ENCODE measurements at regions not wholly inside any gene's neighbourhood (a gene's known extent, or its start where the extent isn't known, plus 50 kb on each side); places are given as distances from the start of the nearest gene placed in this dataset.
A peak's percentile ranks its signal among the peaks of the same experiment; 100 is the strongest.

DNA sequence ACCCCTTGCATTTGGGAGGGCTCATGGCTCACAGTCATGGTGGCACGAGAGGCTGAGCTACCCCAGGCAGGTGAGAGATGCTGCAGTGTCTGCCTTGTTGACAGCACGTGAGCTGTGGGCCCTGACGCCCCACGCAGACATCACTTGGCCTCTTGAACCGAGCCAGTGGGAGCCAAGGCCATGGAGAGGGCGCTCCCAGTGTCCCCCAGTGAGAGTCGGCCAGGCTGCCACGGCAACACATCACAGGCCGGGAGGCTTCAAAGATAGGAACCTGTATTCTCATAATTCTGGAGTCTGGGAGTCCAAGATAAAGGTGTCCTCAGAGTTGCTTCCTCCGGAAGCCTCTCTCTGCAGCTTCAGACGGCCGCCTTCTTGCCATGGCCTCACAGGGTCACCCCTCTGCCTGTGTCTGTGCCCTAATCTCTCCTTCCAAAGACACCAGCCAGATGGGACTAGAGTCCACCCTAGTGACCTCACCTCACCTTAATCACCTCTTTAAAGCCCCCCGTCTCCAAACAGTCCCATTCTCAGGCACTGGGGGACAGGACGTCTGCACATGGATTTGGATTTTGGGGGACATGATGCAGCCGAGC, 119.6 kb downstream of the KLF6 start:
- no peak overlapping the region for H4K5ac ChIP-seq (ENCODE audit: low read length)
- no peak overlapping the region for H3K23ac ChIP-seq (ENCODE audit: low read length)
- no peak overlapping the region for H2AK5ac ChIP-seq (ENCODE audit: low read length)
- H3K27me3 ChIP-seq (ENCODE audit: insufficient read depth, low read length, poor library complexity) = no peaks in the 10 kb centered on the region
- no peaks in the 10 kb centered on the region for H3K79me1 ChIP-seq (ENCODE audit: low read length)
- H3K4ac ChIP-seq (ENCODE audit: low read depth, low read length) = no peak overlapping the region
- WGBS (ENCODE audit: extremely low coverage, insufficient coverage, low lambda C conversion rate) = no CpG with 5 or more reads among the region's 15 CpGs
- no peak overlapping the region for H3K18ac ChIP-seq (ENCODE audit: low read length)
- H3K56ac ChIP-seq (ENCODE audit: low read length) = no peak overlapping the region
- H3K27ac ChIP-seq (ENCODE audit: low read depth, low read length) = no peak overlapping the region
- no peak overlapping the region for H3K9ac ChIP-seq (ENCODE audit: low read length)
- no peaks in the 10 kb centered on the region for H3K4me1 ChIP-seq (ENCODE audit: control insufficient read depth, low read depth, low read length)
- no peaks in the 10 kb centered on the region for H3K79me2 ChIP-seq (ENCODE audit: control insufficient read depth, insufficient read depth, low read length)
- DNase-seq = no peak
- H4K8ac ChIP-seq (ENCODE audit: low read depth, low read length) = no peak overlapping the region
- no peak overlapping the region for H2BK15ac ChIP-seq (replicated peaks; ENCODE audit: low read depth)
- H3K4me3 ChIP-seq (ENCODE audit: low read length) = no peak overlapping the region
- H2BK120ac ChIP-seq (ENCODE audit: low read depth, low read length) = no peak overlapping the region
- H3K36me3 ChIP-seq (ENCODE audit: control insufficient read depth, insufficient read depth, low read length) = no peaks in the 10 kb centered on the region
- no peak overlapping the region for H2BK5ac ChIP-seq (ENCODE audit: low read length)
- H3K4me2 ChIP-seq (ENCODE audit: low read length) = no peak overlapping the region

DNA sequence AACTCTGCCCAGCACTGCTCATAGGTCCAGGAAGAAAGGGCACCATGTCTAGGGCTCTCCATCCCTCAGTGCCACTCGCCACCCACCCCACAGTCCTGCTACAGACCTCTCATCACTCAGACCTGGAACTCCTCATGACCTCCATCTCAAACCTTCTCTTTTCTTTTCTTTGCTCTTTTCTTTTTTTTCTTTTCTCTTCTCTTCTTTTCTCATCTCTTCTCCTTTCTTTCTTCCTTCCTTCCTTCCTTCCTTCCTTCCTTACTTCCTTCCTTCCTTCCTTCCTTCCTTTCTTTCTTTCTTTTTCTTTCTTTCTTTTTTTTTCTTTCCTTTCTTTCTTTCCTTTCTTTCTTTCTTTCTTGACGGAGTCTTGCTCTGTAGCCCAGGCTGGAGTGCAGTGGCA, 122.2 kb downstream of the KLF6 start:
- Histone ChIP-seq H3K79me2 (ENCODE audit: control insufficient read depth, insufficient read depth, low read length) (no peaks in the 10 kb centered on the region), H4K8ac (ENCODE audit: low read depth, low read length) (no peak overlapping the region), H3K18ac (ENCODE audit: low read length) (no peak overlapping the region), H3K27ac (ENCODE audit: low read depth, low read length) (no peak overlapping the region), H2BK120ac (ENCODE audit: low read depth, low read length) (no peak overlapping the region), H3K27me3 (ENCODE audit: insufficient read depth, low read length, poor library complexity) (no peaks in the 10 kb centered on the region), H3K79me1 (ENCODE audit: low read length) (no peaks in the 10 kb centered on the region), H2BK5ac (ENCODE audit: low read length) (no peak overlapping the region), H2BK15ac (replicated peaks; ENCODE audit: low read depth) (no peak overlapping the region), H2AK5ac (ENCODE audit: low read length) (no peak overlapping the region), H4K5ac (ENCODE audit: low read length) (no peak overlapping the region), H3K4ac (ENCODE audit: low read depth, low read length) (no peak overlapping the region), H3K4me3 (ENCODE audit: low read length) (no peak overlapping the region), H3K36me3 (ENCODE audit: control insufficient read depth, insufficient read depth, low read length) (no peaks in the 10 kb centered on the region), H3K56ac (ENCODE audit: low read length) (no peak overlapping the region), H3K9ac (ENCODE audit: low read length) (no peak overlapping the region), H3K4me1 (ENCODE audit: control insufficient read depth, low read depth, low read length) (peaks cover 12% of the 10 kb centered on the region), H3K23ac (ENCODE audit: low read length) (no peak overlapping the region), H3K4me2 (ENCODE audit: low read length) (no peak overlapping the region)
- no peak for DNase-seq
- no CpG with 5 or more reads among the region's 2 CpGs for WGBS (ENCODE audit: extremely low coverage, insufficient coverage, low lambda C conversion rate)

- Histone ChIP-seq H3K9ac (ENCODE audit: low read length) (no peak overlapping the region), H3K4me2 (ENCODE audit: low read length) (no peak overlapping the region), H3K36me3 (ENCODE audit: control insufficient read depth, insufficient read depth, low read length) (no peaks in the 10 kb centered on the region), H2BK120ac (ENCODE audit: low read depth, low read length) (no peak overlapping the region), H3K4ac (ENCODE audit: low read depth, low read length) (no peak overlapping the region), H3K79me1 (ENCODE audit: low read length) (no peaks in the 10 kb centered on the region), H3K27ac (ENCODE audit: low read depth, low read length) (no peak overlapping the region), H2AK5ac (ENCODE audit: low read length) (peak overlapping the region; percentile 56), H3K27me3 (ENCODE audit: insufficient read depth, low read length, poor library complexity) (no peaks in the 10 kb centered on the region), H3K56ac (ENCODE audit: low read length) (no peak overlapping the region), H3K23ac (ENCODE audit: low read length) (no peak overlapping the region), H3K79me2 (ENCODE audit: control insufficient read depth, insufficient read depth, low read length) (no peaks in the 10 kb centered on the region), H3K4me3 (ENCODE audit: low read length) (no peak overlapping the region), H2BK15ac (replicated peaks; ENCODE audit: low read depth) (no peak overlapping the region), H4K8ac (ENCODE audit: low read depth, low read length) (no peak overlapping the region), H2BK5ac (ENCODE audit: low read length) (no peak overlapping the region), H4K5ac (ENCODE audit: low read length) (no peak overlapping the region), H3K18ac (ENCODE audit: low read length) (no peak overlapping the region), H3K4me1 (ENCODE audit: control insufficient read depth, low read depth, low read length) (peaks cover 12% of the 10 kb centered on the region)
- no CpG with 5 or more reads among the region's 3 CpGs for WGBS (ENCODE audit: extremely low coverage, insufficient coverage, low lambda C conversion rate)
- DNase-seq = no peak
Measured at GRCh38 chr10:3661271-3661670, 123.7 kb downstream of the KLF6 start.

DNA sequence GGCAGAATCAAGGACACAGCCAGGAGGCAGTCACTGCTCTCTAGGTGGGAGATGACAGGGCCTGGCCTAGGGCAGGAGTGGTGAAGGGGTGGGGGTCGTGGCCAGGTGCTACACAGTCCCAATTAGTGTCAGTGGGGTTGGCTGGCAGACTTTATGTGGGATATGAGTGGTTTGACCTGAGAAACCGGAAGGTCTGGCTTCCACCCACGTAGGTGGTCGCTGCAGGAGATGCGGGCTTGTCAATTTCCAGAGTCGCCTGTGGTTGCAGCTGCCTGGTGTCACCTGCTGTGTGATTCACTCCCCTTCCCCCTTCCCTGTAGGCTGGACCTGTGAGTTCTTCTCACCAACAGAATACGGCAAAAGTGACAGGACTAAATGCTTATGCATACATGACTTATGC, 124.3 kb downstream of the KLF6 start:
- H4K8ac ChIP-seq (ENCODE audit: low read depth, low read length) = no peak overlapping the region
- peak overlapping the region; percentile 48 for H2BK5ac ChIP-seq (ENCODE audit: low read length)
- H3K23ac ChIP-seq (ENCODE audit: low read length) = no peak overlapping the region

DNA sequence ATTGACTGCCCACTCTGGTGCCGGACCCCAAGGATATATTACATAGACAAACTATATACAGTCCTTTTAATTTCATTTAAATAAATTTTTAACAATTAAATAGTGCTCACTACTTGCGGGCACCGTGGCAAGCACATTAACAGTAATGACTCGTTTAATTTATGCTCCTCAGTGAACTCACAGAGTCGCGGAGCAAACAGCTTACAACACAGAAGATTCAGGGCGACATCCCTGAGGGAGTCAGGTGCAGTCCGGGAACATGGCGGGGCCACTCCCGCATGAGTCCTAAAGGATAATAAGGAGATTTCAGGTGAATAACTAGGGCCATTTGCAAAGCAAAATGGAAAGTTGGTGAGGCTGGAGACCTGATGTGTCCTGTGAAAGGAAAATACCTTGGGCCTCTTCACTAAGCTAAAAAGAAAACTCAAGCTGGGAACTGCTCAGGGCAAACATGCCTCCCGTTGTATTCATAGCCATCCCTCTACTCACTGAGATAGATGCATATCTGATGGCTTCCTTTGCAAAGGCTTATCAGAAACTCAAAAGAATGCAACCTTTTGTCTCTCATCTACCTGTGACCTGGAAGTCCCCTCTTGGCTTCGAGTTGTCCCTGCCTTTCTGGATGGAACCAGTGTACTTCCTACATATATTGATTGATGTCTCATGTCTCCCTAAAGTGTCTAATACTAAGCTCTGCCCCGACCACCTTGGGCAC, 125.6 kb downstream of the KLF6 start:
- H4K8ac ChIP-seq (ENCODE audit: low read depth, low read length) = no peak overlapping the region
- peak; percentile 96 for DNase-seq
- peak overlapping the region; percentile 15 for H3K23ac ChIP-seq (ENCODE audit: low read length)
- no CpG with 5 or more reads among the region's 13 CpGs for WGBS (ENCODE audit: extremely low coverage, insufficient coverage, low lambda C conversion rate)
- H3K9ac ChIP-seq (ENCODE audit: low read length) = no peak overlapping the region
- H2BK5ac ChIP-seq (ENCODE audit: low read length) = peak overlapping the region; percentile 87
- H2BK120ac ChIP-seq (ENCODE audit: low read depth, low read length) = no peak overlapping the region
- H3K4me2 ChIP-seq (ENCODE audit: low read length) = no peak overlapping the region
- H3K56ac ChIP-seq (ENCODE audit: low read length) = peak overlapping the region; percentile 74
- H3K4me1 ChIP-seq (ENCODE audit: control insufficient read depth, low read depth, low read length) = peaks cover 12% of the 10 kb centered on the region
- no peaks in the 10 kb centered on the region for H3K27me3 ChIP-seq (ENCODE audit: insufficient read depth, low read length, poor library complexity)
- no peaks in the 10 kb centered on the region for H3K79me1 ChIP-seq (ENCODE audit: low read length)
- H4K5ac ChIP-seq (ENCODE audit: low read length) = no peak overlapping the region
- peak overlapping the region; percentile 91 for H3K18ac ChIP-seq (ENCODE audit: low read length)
- no peak overlapping the region for H3K4ac ChIP-seq (ENCODE audit: low read depth, low read length)
- H3K36me3 ChIP-seq (ENCODE audit: control insufficient read depth, insufficient read depth, low read length) = no peaks in the 10 kb centered on the region
- H3K27ac ChIP-seq (ENCODE audit: low read depth, low read length) = peak overlapping the region; percentile 75
- H2AK5ac ChIP-seq (ENCODE audit: low read length) = peak overlapping the region; percentile 93
- no peak overlapping the region for H3K4me3 ChIP-seq (ENCODE audit: low read length)
- peak overlapping the region; percentile 58 for H2BK15ac ChIP-seq (replicated peaks; ENCODE audit: low read depth)
- no peaks in the 10 kb centered on the region for H3K79me2 ChIP-seq (ENCODE audit: control insufficient read depth, insufficient read depth, low read length)

More for the DNA sequence above, 124.3 kb downstream of the KLF6 start:
- Histone ChIP-seq H3K56ac (ENCODE audit: low read length) (peak overlapping the region; percentile 38), H3K79me1 (ENCODE audit: low read length) (no peaks in the 10 kb centered on the region), H3K27me3 (ENCODE audit: insufficient read depth, low read length, poor library complexity) (no peaks in the 10 kb centered on the region), H4K5ac (ENCODE audit: low read length) (no peak overlapping the region), H3K4me1 (ENCODE audit: control insufficient read depth, low read depth, low read length) (peaks cover 12% of the 10 kb centered on the region), H3K4me2 (ENCODE audit: low read length) (no peak overlapping the region), H3K18ac (ENCODE audit: low read length) (peak overlapping the region; percentile 4), H3K4me3 (ENCODE audit: low read length) (no peak overlapping the region), H3K27ac (ENCODE audit: low read depth, low read length) (no peak overlapping the region), H3K36me3 (ENCODE audit: control insufficient read depth, insufficient read depth, low read length) (no peaks in the 10 kb centered on the region), H3K9ac (ENCODE audit: low read length) (no peak overlapping the region), H2BK120ac (ENCODE audit: low read depth, low read length) (no peak overlapping the region), H3K79me2 (ENCODE audit: control insufficient read depth, insufficient read depth, low read length) (no peaks in the 10 kb centered on the region), H2AK5ac (ENCODE audit: low read length) (peak overlapping the region; percentile 56), H2BK15ac (replicated peaks; ENCODE audit: low read depth) (no peak overlapping the region), H3K4ac (ENCODE audit: low read depth, low read length) (peak overlapping the region; percentile 62)
- no peak for DNase-seq
- WGBS (ENCODE audit: extremely low coverage, insufficient coverage, low lambda C conversion rate) = no CpG with 5 or more reads among the region's 7 CpGs

Measured in mesendoderm (in vitro differentiated cells).